ENCODE measurements at regions not wholly inside any gene's neighbourhood (a gene's known extent, or its start where the extent isn't known, plus 50 kb on each side); places are given as distances from the start of the nearest gene placed in this dataset.
A peak's percentile ranks its signal among the peaks of the same experiment; 100 is the strongest.

DNA sequence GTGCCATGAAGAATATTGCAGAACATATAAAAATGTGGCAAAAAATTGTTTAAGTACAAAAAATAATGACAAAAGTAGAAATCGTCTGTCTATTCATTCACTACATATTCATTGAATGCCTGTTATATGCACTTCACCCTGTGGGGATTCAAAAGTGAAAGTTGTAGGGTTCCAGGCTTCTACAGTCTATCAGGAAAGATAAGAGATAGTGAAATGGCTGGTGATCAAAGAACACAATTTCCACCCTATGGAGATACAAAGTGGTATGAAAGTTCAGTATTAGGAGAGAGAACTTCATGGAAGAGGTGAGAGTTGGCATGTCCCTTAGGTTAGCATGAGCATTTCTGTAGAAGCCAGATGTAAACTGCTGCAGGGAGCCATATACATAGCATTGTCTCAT is 127.0 kb upstream of the PMFBP1 start:
- no peaks in the 10 kb centered on the region for H3K27me3 Mint-ChIP-seq
- no peak for ATAC-seq (ENCODE audit: low read depth)
- no peak overlapping the region for H3K27ac Mint-ChIP-seq
- DNase-seq (ENCODE audit: low spot score in 2 of 2): no peak
- H3K4me3 Mint-ChIP-seq: no peak overlapping the region
- peaks cover 3% of the 10 kb centered on the region for H3K36me3 Mint-ChIP-seq
- no peaks in the 10 kb centered on the region for H3K4me1 Mint-ChIP-seq
- H3K9me3 Mint-ChIP-seq: no peaks in the 10 kb centered on the region

DNA sequence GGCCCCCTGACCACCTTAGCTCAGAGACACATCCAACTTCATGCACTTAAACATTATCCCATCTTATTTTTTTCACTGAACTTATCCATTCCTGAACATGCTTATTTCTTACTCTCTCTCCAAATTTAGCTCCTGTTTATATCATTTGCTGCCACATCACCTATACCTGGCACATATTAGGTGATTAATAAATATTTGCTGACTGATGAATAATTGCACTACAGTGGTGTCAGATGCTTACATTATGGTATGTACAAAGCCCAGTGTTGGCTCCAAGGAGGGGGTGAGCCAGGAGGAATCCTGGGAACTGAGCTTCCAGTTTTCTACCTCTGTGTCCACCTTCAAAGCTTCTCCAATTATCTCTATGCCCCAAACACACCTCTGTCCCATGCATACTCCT is 124.0 kb upstream of the PMFBP1 start:
- Mint-ChIP-seq H3K4me3 (no peak overlapping the region), H3K9me3 (no peaks in the 10 kb centered on the region)

GRCh38 chr16:72291531-72291981 is 119.6 kb upstream of the PMFBP1 start:
- Mint-ChIP-seq H3K4me1 (no peaks in the 10 kb centered on the region), H3K4me3 (no peak overlapping the region), H3K27ac (no peak overlapping the region), H3K9me3 (no peaks in the 10 kb centered on the region), H3K27me3 (no peaks in the 10 kb centered on the region), H3K36me3 (no peaks in the 10 kb centered on the region)
- DNase-seq (ENCODE audit: low spot score in 2 of 2) (no peak), ATAC-seq (ENCODE audit: low read depth) (no peak)

More for the DNA sequence above, 124.0 kb upstream of the PMFBP1 start:
- H3K4me1 Mint-ChIP-seq: no peaks in the 10 kb centered on the region
- H3K27ac Mint-ChIP-seq: no peak overlapping the region
- DNase-seq (ENCODE audit: low spot score in 2 of 2) (no peak), ATAC-seq (ENCODE audit: low read depth) (no peak)
- no peaks in the 10 kb centered on the region for H3K36me3 Mint-ChIP-seq
- no peaks in the 10 kb centered on the region for H3K27me3 Mint-ChIP-seq

DNA sequence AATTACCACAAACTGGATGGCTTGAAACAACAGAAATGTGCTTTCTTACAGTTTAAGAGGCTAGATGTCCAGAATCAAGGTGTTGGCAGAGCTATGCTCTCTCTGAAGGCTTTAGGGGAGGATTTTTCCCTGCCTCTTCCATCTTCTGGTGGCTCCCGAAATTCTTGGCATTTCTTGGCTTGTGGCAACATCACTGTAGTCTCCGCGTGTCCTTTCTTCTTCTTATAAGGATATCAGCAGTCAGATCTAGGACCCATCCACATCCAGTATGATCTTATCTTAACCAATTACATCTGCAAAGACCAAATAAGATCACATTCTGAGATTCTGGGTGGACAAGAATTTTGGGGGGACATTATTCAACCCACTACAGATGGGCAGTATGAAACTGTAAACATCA is 119.2 kb upstream of the PMFBP1 start:
- Mint-ChIP-seq H3K4me3 (no peak overlapping the region), H3K36me3 (no peaks in the 10 kb centered on the region), H3K4me1 (no peaks in the 10 kb centered on the region), H3K9me3 (no peaks in the 10 kb centered on the region), H3K27ac (no peak overlapping the region), H3K27me3 (no peaks in the 10 kb centered on the region)
- no peak for DNase-seq (ENCODE audit: low spot score in 2 of 2)
- no peak for ATAC-seq (ENCODE audit: low read depth)

GRCh38 chr16:72287649-72288048 is 115.7 kb upstream of the PMFBP1 start:
- no peaks in the 10 kb centered on the region for H3K9me3 Mint-ChIP-seq
- H3K36me3 Mint-ChIP-seq: no peaks in the 10 kb centered on the region
- no peaks in the 10 kb centered on the region for H3K4me1 Mint-ChIP-seq
- no peak overlapping the region for H3K27ac Mint-ChIP-seq
- no peak overlapping the region for H3K4me3 Mint-ChIP-seq
- H3K27me3 Mint-ChIP-seq: no peaks in the 10 kb centered on the region
- ATAC-seq (ENCODE audit: low read depth) (no peak), DNase-seq (ENCODE audit: low spot score in 2 of 2) (no peak)

DNA sequence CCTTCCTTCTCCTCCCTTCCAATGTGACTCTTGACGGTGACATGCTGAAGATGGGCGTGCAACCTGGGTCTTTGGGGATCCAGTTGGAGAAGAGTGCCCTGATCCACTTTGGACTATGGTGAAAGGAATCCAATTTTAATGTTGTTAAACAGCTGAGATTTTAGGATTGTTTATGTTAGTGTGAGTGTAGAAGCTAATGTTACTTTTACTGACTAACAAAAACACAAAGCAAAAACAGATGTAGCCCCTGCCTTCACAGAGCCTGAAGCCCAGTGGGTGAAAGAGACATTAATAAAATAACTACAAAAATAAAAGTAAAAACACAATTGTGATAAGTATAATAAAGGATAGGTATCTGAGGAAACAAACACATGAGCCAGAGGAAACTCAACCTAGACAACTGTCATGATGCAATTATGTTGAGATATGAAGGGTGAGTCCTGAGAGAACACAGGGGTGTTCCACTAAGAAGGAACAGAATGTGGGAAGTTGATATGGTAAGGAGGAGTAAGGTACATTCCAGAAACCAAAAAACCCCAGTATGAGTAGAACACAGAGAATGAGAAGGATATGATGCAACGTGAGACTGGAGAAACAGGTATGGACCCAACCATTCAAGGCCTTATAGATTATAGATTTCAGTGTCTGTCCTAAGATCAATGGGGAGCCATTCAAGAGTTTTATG is 115.1 kb upstream of the PMFBP1 start:
- Mint-ChIP-seq H3K27me3 (no peaks in the 10 kb centered on the region), H3K4me1 (no peaks in the 10 kb centered on the region), H3K4me3 (no peak overlapping the region), H3K36me3 (no peaks in the 10 kb centered on the region), H3K27ac (no peak overlapping the region), H3K9me3 (no peaks in the 10 kb centered on the region)
- ATAC-seq (ENCODE audit: low read depth) (no peak), DNase-seq (ENCODE audit: low spot score in 2 of 2) (no peak)

DNA sequence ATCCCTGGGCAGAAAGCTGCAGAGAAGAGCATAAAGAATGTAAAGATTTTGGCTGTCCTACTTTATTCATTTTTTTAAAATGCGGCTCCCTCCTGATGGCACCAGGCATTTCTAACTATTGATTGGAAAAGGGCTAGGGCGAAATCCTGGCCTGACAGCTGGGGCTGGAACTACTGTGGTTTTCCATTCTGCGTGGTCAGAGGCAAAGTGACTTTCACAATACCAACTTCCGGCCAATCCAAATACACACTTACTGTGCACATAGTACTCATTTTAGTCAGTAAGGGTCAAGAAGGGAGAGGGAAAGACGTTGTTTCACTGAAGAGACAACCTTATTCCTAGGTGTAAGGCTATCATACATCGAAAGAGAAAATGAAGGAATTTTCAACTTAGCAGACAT is 113.8 kb upstream of the PMFBP1 start:
- Mint-ChIP-seq H3K4me1 (no peaks in the 10 kb centered on the region), H3K4me3 (no peak overlapping the region), H3K27me3 (no peaks in the 10 kb centered on the region), H3K9me3 (no peaks in the 10 kb centered on the region), H3K36me3 (no peaks in the 10 kb centered on the region), H3K27ac (no peak overlapping the region)
- DNase-seq (ENCODE audit: low spot score in 2 of 2) (no peak), ATAC-seq (ENCODE audit: low read depth) (no peak)

- no peak overlapping the region for H3K4me3 Mint-ChIP-seq
- ATAC-seq (ENCODE audit: low read depth): no peak
- H3K9me3 Mint-ChIP-seq: no peaks in the 10 kb centered on the region
- DNase-seq (ENCODE audit: low spot score in 2 of 2): no peak
- H3K27ac Mint-ChIP-seq: peak overlapping the region; percentile 69
- H3K36me3 Mint-ChIP-seq: no peaks in the 10 kb centered on the region
- no peaks in the 10 kb centered on the region for H3K4me1 Mint-ChIP-seq
- no peaks in the 10 kb centered on the region for H3K27me3 Mint-ChIP-seq
Measured at GRCh38 chr16:72285324-72285723, 113.4 kb upstream of the PMFBP1 start.

DNA sequence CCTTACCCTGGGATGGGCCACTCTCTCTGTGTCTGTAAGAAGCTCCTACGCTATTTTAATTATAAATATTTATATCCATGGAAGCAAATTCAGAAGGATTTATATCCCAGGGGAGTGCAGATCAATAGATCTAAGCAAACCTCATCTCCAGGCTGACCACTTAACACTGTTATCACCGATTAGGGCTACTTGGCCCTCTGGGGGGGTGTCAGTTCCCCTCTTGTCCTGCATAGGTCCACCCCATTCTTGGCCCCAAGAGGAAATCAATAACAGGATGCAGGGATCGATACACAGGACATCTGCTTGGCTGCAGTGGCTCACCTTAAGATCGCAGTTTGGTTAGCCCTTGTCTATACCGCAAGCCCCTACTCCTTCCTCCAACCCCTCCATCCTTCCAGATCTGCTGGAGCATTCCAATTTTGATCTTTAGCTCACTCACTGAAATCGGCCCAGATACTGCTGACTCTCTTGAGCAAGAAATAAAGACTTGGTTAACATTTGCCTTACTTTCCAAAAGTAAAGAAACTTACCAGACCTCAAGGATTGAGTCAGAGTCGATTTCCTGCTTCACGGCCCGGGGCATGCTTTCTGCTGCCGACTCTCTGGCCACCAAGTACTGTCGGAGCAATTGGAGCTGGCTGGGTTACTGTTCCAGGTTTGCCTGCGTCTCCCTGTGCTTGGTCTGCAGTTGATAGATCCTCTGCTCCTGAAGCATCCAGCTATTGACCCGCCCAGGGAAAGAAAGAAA is 112.3 kb upstream of the PMFBP1 start:
- Mint-ChIP-seq H3K27ac (no peak overlapping the region), H3K9me3 (no peaks in the 10 kb centered on the region), H3K36me3 (no peaks in the 10 kb centered on the region), H3K4me1 (no peaks in the 10 kb centered on the region), H3K27me3 (no peaks in the 10 kb centered on the region), H3K4me3 (no peak overlapping the region)
- ATAC-seq (ENCODE audit: low read depth) (no peak), DNase-seq (ENCODE audit: low spot score in 2 of 2) (no peak)

- Mint-ChIP-seq H3K9me3 (no peaks in the 10 kb centered on the region), H3K4me3 (no peak overlapping the region), H3K27ac (no peak overlapping the region), H3K36me3 (no peaks in the 10 kb centered on the region), H3K27me3 (no peaks in the 10 kb centered on the region), H3K4me1 (no peaks in the 10 kb centered on the region)
- no peak for ATAC-seq (ENCODE audit: low read depth)
- DNase-seq (ENCODE audit: low spot score in 2 of 2): no peak
Measured at GRCh38 chr16:72282362-72282761, 110.4 kb upstream of the PMFBP1 start.

GRCh38 chr16:72278301-72278700 is 106.3 kb upstream of the PMFBP1 start:
- ATAC-seq (ENCODE audit: low read depth) (no peak), DNase-seq (ENCODE audit: low spot score in 2 of 2) (no peak)
- Mint-ChIP-seq H3K27me3 (no peaks in the 10 kb centered on the region), H3K4me1 (no peaks in the 10 kb centered on the region), H3K27ac (no peak overlapping the region), H3K4me3 (no peak overlapping the region), H3K36me3 (no peaks in the 10 kb centered on the region), H3K9me3 (no peaks in the 10 kb centered on the region)

- H3K4me1 Mint-ChIP-seq: no peaks in the 10 kb centered on the region
- no peaks in the 10 kb centered on the region for H3K9me3 Mint-ChIP-seq
- DNase-seq (ENCODE audit: low spot score in 2 of 2) (no peak), ATAC-seq (ENCODE audit: low read depth) (no peak)
- no peak overlapping the region for H3K4me3 Mint-ChIP-seq
- H3K36me3 Mint-ChIP-seq: no peaks in the 10 kb centered on the region
- H3K27me3 Mint-ChIP-seq: no peaks in the 10 kb centered on the region
- H3K27ac Mint-ChIP-seq: no peak overlapping the region
Measured at GRCh38 chr16:72277749-72278148, 105.8 kb upstream of the PMFBP1 start.

DNA sequence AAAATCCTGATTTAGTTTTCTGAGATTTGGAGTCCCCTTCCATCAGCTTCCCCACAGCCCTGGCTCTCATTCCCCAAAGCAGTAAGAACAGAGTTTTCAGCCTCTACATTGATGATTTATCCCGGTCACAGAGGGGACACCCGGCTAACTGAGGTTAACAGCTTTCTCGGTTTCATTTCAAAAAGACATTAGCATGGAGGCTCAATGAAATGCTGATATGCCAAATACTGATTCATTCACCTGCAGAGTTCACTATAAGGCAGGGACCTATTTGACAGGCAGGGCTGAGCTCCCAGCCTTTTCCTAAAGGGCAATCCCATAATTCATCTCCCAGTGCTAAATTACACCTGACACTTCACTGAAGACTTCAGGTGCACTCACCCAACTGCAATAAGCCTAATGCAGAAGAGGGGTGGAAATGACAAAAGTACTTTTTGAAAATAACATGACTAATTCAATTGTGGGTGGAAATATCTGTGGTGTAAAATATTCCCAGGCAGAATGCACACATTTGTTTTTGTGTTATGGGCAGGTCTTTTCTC is 99.8 kb upstream of the PMFBP1 start:
- H3K4me3 Mint-ChIP-seq: no peak overlapping the region
- H3K36me3 Mint-ChIP-seq: peaks cover 14% of the 10 kb centered on the region
- H3K27ac Mint-ChIP-seq: no peak overlapping the region
- H3K27me3 Mint-ChIP-seq: no peaks in the 10 kb centered on the region
- peaks cover 3% of the 10 kb centered on the region for H3K9me3 Mint-ChIP-seq
- H3K4me1 Mint-ChIP-seq: no peaks in the 10 kb centered on the region
- ATAC-seq (ENCODE audit: low read depth) (no peak), DNase-seq (ENCODE audit: low spot score in 2 of 2) (no peak)

GRCh38 chr16:72270531-72270930 is 98.6 kb upstream of the PMFBP1 start:
- peaks cover 14% of the 10 kb centered on the region for H3K36me3 Mint-ChIP-seq
- ATAC-seq (ENCODE audit: low read depth): no peak
- no peaks in the 10 kb centered on the region for H3K27me3 Mint-ChIP-seq
- no peak overlapping the region for H3K27ac Mint-ChIP-seq
- no peak for DNase-seq (ENCODE audit: low spot score in 2 of 2)
- H3K4me3 Mint-ChIP-seq: no peak overlapping the region
- H3K9me3 Mint-ChIP-seq: peaks cover 3% of the 10 kb centered on the region
- H3K4me1 Mint-ChIP-seq: no peaks in the 10 kb centered on the region

All from memory B cell (primary cell).